Esophagus squamous epithelium (tissue), 5 donors: ENCODE measurements at regions not wholly inside any gene's neighbourhood (a gene's known extent, or its start where the extent isn't known, plus 50 kb on each side); places are given as distances from the start of the nearest gene placed in this dataset.
"Not testable (repeated sequence)": the region's sequence is repeated elsewhere in the genome, so short reads cannot be mapped to it uniquely, and the experiment has no call there.

Experiments used
- DNase-seq: peaks from one replicate; lab custom pipeline; 2025; lab: John Stamatoyannopoulos, UW
- H3K27ac ChIP-seq, 4 donors: fragments of 200-600 bp; sonication (generic); one replicate each; pipeline ENCODE4 v1.5.1; 2016 to 2019; ENCODE audit warnings: mild to moderate bottlenecking in 1 of 4
- H3K27me3 ChIP-seq, 4 donors: fragments of 200-600 bp; sonication (generic); 1 replicate in 3 of 4; 2 replicates in 1 of 4; pipeline versions ENCODE4 v1.5.1 to v1.6.0; 2017 to 2021; ENCODE audit warnings: antibody characterized with exemption in 1 of 4
- H3K36me3 ChIP-seq, 3 donors: fragments of 200-600 bp; sonication (generic); one replicate each; pipeline ENCODE4 v1.5.1; 2016 to 2019
- H3K4me1 ChIP-seq, 3 donors: fragments of 200-600 bp; sonication (generic); one replicate each; pipeline ENCODE4 v1.5.1; 2017 to 2019
- H3K4me3 ChIP-seq, 4 donors: fragments of 200-600 bp; sonication (generic); 1 replicate in 3 of 4; 2 replicates in 1 of 4; pipeline ENCODE4 v1.5.1; 2016 to 2019; ENCODE audit warnings: mild to moderate bottlenecking in 2 of 4, moderate library complexity in 1 of 4
- H3K9me3 ChIP-seq, 3 donors: fragments of 200-600 bp; sonication (generic); one replicate each; pipeline ENCODE4 v1.5.1; 2016 to 2019
- POLR2A ChIP-seq, 4 donors: fragments of 450-650 bp; IDR thresholded peaks; one replicate each; pipeline ENCODE4 v1.6.1; 2017; ENCODE audit warnings: antibody characterized with exemption in 4 of 4, mild to moderate bottlenecking in 4 of 4, moderate library complexity in 3 of 4
- WGBS, 2 donors: methylation state at CpG; one replicate each; pipeline ENCODE4 v1.1.5; 2018; 5-methylcytosine and 5-hydroxymethylcytosine counted together
- intact Hi-C: fragments of 100-400 bp; cut with DNase I; formaldehyde crosslinking; loops from one replicate; pipeline ENCODE4 v1.15.0; 2022
- TF ChIP-seq, protein P1 (sequence below), 6 experiments: fragments of 450-650 bp in 4 of 6; fragments of 200-600 bp in 2 of 6; sonication (generic) in 2 of 6; IDR thresholded peaks; one replicate each; pipeline ENCODE4 v1.5.1; 2016 to 2019; ENCODE audit warnings: antibody characterized with exemption in 6 of 6, mild to moderate bottlenecking in 4 of 6, moderate library complexity in 4 of 6
- donor health status: DM: yes; HTN: yes; CAD: no.

DNA sequence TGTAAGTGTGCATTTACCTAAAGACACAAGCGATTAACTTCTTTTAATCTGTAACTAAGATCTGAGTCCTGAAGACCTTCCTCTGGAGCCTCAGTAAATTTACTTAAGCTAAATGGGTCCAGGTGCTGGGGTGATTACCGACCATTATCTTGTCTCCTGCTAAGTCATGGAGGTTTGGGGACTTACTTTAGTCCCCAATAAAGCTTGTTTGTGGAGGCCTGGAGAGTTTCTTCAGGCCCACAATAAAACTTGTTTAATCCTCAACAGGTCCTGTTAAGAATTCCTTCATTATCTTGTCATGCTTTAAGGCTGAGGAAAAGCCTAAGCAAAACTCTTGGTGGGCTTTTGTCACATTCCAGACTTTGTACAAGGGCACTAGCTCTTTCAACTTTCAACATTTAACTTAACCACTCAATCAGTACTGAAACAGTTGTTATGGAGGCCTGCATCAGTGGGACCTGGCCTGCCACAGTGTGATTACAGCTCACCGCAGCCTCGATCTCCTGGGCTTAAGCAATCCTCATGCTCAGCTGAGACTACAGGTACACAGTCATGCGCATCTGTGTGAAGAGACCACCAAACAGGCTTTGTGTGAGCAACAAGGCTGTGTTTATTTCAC lies 84.0 kb downstream of the FMO4 start:
- WGBS, 2 donors, result 79 to 88% methylated on average over 4 to 5 of the region's 5 CpGs
- no peak overlapping the region for H3K4me3 ChIP-seq
- intact Hi-C loops, result no loop called here
- no peaks in the 10 kb centered on the region for H3K36me3 ChIP-seq
- H3K27ac ChIP-seq, result no peak overlapping the region
- no peak for DNase-seq
- H3K27me3 ChIP-seq, result no peaks in the 10 kb centered on the region
- no peaks in the 10 kb centered on the region for H3K9me3 ChIP-seq
- no peak for TF ChIP-seq POLR2A (IDR thresholded peaks at IDR 0.05)
- TF ChIP-seq, protein P1, sequence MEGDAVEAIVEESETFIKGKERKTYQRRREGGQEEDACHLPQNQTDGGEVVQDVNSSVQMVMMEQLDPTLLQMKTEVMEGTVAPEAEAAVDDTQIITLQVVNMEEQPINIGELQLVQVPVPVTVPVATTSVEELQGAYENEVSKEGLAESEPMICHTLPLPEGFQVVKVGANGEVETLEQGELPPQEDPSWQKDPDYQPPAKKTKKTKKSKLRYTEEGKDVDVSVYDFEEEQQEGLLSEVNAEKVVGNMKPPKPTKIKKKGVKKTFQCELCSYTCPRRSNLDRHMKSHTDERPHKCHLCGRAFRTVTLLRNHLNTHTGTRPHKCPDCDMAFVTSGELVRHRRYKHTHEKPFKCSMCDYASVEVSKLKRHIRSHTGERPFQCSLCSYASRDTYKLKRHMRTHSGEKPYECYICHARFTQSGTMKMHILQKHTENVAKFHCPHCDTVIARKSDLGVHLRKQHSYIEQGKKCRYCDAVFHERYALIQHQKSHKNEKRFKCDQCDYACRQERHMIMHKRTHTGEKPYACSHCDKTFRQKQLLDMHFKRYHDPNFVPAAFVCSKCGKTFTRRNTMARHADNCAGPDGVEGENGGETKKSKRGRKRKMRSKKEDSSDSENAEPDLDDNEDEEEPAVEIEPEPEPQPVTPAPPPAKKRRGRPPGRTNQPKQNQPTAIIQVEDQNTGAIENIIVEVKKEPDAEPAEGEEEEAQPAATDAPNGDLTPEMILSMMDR (IDR thresholded peaks at IDR 0.05), result no peak
- H3K4me1 ChIP-seq, result peaks cover 0 to 2% (median 0%) of the 10 kb centered on the region in 3 donors

DNA sequence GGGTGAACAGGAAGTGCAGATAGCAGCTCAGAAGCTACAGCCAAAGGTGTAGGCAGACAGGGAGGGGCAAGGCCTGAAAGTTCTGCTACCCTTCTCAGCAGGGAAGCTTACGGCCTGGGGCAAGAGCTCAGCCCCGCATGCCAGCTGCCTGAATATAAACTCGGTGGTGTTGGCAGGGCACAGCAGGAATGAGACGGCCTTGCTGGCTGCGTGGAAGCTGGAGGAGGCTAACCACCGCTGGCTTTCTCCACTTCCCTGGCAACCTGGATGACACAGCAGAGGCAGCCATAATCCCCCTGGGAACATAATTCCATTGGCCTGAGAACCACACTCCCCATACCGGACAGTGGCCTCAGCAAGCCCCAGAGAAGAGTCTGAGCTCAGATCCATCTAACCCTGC lies 81.9 kb upstream of the PRRC2C start:
- Histone ChIP-seq H3K4me1 (peaks cover 0 to 9% (median 5%) of the 10 kb centered on the region in 3 donors), H3K9me3 (no peaks in the 10 kb centered on the region), H3K36me3 (no peaks in the 10 kb centered on the region), H3K4me3 (no peak overlapping the region), H3K27ac (peak overlapping the region in 2 of 4 donors; percentile 21 to 37), H3K27me3 (no peaks in the 10 kb centered on the region)
- no peak for DNase-seq
- WGBS, 2 donors, result 39 to 51% methylated on average over 5 to 6 of the region's 7 CpGs
- intact Hi-C loops, result no loop called here
- no peak for TF ChIP-seq POLR2A (IDR thresholded peaks at IDR 0.05)
- TF ChIP-seq, protein P1 (IDR thresholded peaks at IDR 0.05), result no peak

DNA sequence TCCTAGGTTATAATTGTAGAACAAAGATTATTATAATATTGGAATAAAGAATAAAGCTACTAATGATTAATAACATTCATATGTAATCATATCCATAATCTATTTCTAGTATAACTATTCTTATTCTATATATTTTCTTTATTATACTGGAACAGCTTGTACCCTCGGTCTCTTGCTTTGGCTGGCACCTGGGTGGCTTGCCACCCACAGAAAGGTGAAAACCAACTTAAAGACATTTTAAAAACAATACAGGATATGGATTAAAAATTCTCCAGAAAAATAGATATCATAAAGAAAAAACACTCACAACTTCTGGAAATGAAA lies 80.0 kb upstream of the PRRC2C start:
- no peak for TF ChIP-seq POLR2A (IDR thresholded peaks at IDR 0.05)
- TF ChIP-seq, protein P1 (IDR thresholded peaks at IDR 0.05), result no peak
- intact Hi-C loops, result no loop called here
- no peaks in the 10 kb centered on the region for H3K36me3 ChIP-seq

DNA sequence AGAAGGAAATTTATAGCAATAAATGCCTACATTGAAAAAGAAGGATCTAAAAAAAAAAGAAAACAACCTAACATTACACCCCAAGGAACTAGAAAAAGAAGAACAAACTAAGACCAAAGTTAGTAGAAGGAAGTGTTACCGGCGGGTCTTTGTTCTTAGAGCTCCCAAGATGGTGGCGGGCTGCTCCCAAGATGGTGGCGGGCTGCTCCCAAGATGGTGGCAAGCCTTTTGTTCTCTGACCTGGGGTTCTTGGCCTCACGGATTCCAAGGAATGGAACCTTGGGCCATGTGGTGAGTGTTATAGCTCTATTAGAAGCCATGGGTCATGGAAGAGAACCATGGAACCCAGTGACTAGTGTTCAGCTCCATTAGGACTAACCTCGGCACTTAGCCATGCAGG lies 71.8 kb upstream of the PRRC2C start:
- DNase-seq, intact Hi-C loops, H3K36me3 ChIP-seq, H3K9me3 ChIP-seq, H3K4me1 ChIP-seq, H3K27me3 ChIP-seq, H3K4me3 ChIP-seq, H3K27ac ChIP-seq: not testable (repeated sequence)
- WGBS, 2 donors, result 90 to 96% methylated on average over 5 to 6 of the region's 6 CpGs

More for the DNA sequence above, 80.0 kb upstream of the PRRC2C start:
- no peak for DNase-seq
- WGBS, 2 donors, result 64 to 72% methylated on average over 1 of the region's 1 CpG
- no peak overlapping the region for H3K27ac ChIP-seq
- no peak overlapping the region for H3K4me3 ChIP-seq
- H3K9me3 ChIP-seq, result no peaks in the 10 kb centered on the region
- peaks cover 0 to 9% (median 5%) of the 10 kb centered on the region in 3 donors for H3K4me1 ChIP-seq
- H3K27me3 ChIP-seq, result no peaks in the 10 kb centered on the region

DNA sequence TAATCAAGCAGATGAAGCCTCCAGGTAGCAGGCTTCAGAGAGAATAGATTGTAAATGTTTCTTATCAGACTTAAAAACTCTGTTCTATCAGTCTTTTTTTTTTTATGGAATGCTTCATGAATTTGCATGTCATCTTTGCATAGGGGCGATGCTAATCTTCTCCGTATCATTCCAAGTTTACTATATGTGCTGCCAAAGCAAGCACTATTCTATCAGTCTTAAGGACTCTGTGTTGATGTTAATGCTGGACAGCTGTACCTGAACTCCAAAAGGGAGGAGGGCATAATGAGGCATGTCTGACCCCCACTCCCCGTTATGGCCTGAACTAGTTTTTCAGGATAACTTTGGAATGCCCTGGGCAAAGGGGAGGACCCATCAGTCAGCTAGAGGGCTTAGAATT lies 66.8 kb upstream of the PRRC2C start:
- no peaks in the 10 kb centered on the region for H3K27me3 ChIP-seq
- no peak overlapping the region for H3K27ac ChIP-seq
- WGBS, 2 donors, result 60 to 71% methylated on average over 3 of the region's 3 CpGs
- H3K4me3 ChIP-seq, result no peak overlapping the region
- H3K4me1 ChIP-seq, result peaks cover 0 to 10% (median 0%) of the 10 kb centered on the region in 3 donors
- no peak for DNase-seq
- intact Hi-C loops, result no loop called here
- no peaks in the 10 kb centered on the region for H3K9me3 ChIP-seq
- H3K36me3 ChIP-seq, result no peaks in the 10 kb centered on the region
- TF ChIP-seq POLR2A (IDR thresholded peaks at IDR 0.05), result no peak
- TF ChIP-seq, protein P1 (IDR thresholded peaks at IDR 0.05), result no peak

DNA sequence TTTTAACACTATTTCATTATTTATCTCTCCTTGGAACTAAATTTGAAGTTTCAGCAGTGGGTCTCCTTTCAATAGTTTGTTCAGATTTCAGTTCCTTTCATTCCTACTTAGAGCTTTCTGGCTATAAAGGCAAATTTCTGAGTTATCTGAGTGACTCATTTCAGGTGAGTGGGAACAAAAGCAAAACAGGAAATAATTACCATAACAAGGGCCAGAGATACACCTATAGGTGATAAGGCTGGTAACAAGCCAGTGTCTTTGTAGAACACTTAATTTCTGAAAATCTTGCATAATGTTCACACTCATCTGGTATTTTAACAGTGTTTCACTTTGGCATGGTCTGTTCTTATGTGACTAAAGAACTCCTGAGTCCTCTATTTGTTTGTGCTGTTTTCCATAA lies 64.5 kb upstream of the PRRC2C start:
- no peak for DNase-seq
- intact Hi-C loops, result no loop called here
- Histone ChIP-seq H3K36me3 (no peaks in the 10 kb centered on the region), H3K27ac (no peak overlapping the region), H3K4me1 (peaks cover 0 to 10% (median 0%) of the 10 kb centered on the region in 3 donors), H3K4me3 (no peak overlapping the region), H3K27me3 (no peaks in the 10 kb centered on the region), H3K9me3 (no peaks in the 10 kb centered on the region)
- no peak for TF ChIP-seq POLR2A (IDR thresholded peaks at IDR 0.05)
- TF ChIP-seq, protein P1 (IDR thresholded peaks at IDR 0.05), result no peak
